NB4 (cell line): ENCODE measurements at regions not wholly inside any gene's neighbourhood (a gene's known extent, or its start where the extent isn't known, plus 50 kb on each side); places are given as distances from the start of the nearest gene placed in this dataset.

ENCODE experiments used
- POLR2A ChIP-seq: IDR thresholded peaks from 2 replicates; pipeline ENCODE4 v1.6.1; 2011; ENCODE audit warnings: mild to moderate bottlenecking; ENCODE audit not compliant: insufficient read length; ENCODE audit errors: extremely low read depth
- TF ChIP-seq, protein P1 (sequence below): IDR thresholded peaks from one replicate; pipeline ENCODE4 v1.5.1; 2012; ENCODE audit warnings: low read depth, low read length
- TF ChIP-seq, protein P2 (sequence below): IDR thresholded peaks from 2 replicates; pipeline ENCODE4 v1.6.1; 2011; ENCODE audit warnings: low read depth, low read length

DNA sequence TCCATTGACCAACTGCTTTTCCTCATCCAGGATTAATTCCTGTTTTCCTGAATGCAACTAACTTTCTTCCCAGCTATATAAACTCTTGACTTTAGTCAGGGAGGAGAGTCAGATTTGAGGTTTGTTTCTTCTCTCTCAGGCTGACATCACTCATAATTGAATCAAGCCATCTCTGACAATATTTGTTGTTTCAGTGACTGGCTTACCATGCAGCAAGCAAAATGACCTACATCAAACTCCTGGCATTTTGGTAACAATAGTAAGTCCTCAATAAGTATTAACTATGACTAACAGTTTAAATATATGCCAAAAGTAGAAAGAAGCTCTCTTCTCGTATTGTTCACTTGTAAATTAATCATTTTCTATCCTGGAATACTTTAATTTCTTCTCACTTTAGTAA is 625.7 kb upstream of the KCND2 start:
- no peak for TF ChIP-seq POLR2A
- TF ChIP-seq, protein P1, sequence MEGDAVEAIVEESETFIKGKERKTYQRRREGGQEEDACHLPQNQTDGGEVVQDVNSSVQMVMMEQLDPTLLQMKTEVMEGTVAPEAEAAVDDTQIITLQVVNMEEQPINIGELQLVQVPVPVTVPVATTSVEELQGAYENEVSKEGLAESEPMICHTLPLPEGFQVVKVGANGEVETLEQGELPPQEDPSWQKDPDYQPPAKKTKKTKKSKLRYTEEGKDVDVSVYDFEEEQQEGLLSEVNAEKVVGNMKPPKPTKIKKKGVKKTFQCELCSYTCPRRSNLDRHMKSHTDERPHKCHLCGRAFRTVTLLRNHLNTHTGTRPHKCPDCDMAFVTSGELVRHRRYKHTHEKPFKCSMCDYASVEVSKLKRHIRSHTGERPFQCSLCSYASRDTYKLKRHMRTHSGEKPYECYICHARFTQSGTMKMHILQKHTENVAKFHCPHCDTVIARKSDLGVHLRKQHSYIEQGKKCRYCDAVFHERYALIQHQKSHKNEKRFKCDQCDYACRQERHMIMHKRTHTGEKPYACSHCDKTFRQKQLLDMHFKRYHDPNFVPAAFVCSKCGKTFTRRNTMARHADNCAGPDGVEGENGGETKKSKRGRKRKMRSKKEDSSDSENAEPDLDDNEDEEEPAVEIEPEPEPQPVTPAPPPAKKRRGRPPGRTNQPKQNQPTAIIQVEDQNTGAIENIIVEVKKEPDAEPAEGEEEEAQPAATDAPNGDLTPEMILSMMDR, result no peak
- TF ChIP-seq, protein P2, sequence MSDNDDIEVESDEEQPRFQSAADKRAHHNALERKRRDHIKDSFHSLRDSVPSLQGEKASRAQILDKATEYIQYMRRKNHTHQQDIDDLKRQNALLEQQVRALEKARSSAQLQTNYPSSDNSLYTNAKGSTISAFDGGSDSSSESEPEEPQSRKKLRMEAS, result no peak
